ENCODE measurements at regions not wholly inside any gene's neighbourhood (a gene's known extent, or its start where the extent isn't known, plus 50 kb on each side); places are given as distances from the start of the nearest gene placed in this dataset.

- TF ChIP-seq CTCF (IDR thresholded peaks at IDR 0.05) (no peak), POLR2A (IDR thresholded peaks at IDR 0.05) (no peak)
These were observed 703.4 kb upstream of the GRAMD2B start for GRCh38 chr5:125719681-125720347.

Data from suprapubic skin (tissue), 3 donors.